VCaP (cell line): ENCODE measurements at regions not wholly inside any gene's neighbourhood (a gene's known extent, or its start where the extent isn't known, plus 50 kb on each side); places are given as distances from the start of the nearest gene placed in this dataset.

Source experiments
- H3K27ac ChIP-seq: fragments of 450-650 bp; 2 replicates; pipeline ENCODE4 v1.5.1; 2017
- CTCF ChIP-seq: fragments of 450-650 bp; conservative IDR thresholded peaks from 2 replicates; pipeline ENCODE4 v1.5.1; 2017; ENCODE audit warnings: mild to moderate bottlenecking, moderate library complexity

GRCh38 chr7:155228459-155228845, 69.2 kb upstream of the INSIG1 start:
- H3K27ac ChIP-seq = no peak overlapping the region
- no peak for TF ChIP-seq CTCF

- no peak for TF ChIP-seq CTCF
- H3K27ac ChIP-seq = no peak overlapping the region
Measured at GRCh38 chr7:155228894-155229293, 68.8 kb upstream of the INSIG1 start.

GRCh38 chr7:155229548-155230168, 68.0 kb upstream of the INSIG1 start:
- no peak overlapping the region for H3K27ac ChIP-seq
- TF ChIP-seq CTCF = no peak

- no peak overlapping the region for H3K27ac ChIP-seq
- no peak for TF ChIP-seq CTCF
Measured at GRCh38 chr7:155230169-155230593, 67.5 kb upstream of the INSIG1 start.

- TF ChIP-seq CTCF = no peak
- no peak overlapping the region for H3K27ac ChIP-seq
Measured at GRCh38 chr7:155231241-155231800, 66.4 kb upstream of the INSIG1 start.

GRCh38 chr7:155231941-155232340, 65.7 kb upstream of the INSIG1 start:
- no peak overlapping the region for H3K27ac ChIP-seq
- TF ChIP-seq CTCF = no peak

GRCh38 chr7:155232911-155233310, 64.8 kb upstream of the INSIG1 start:
- no peak overlapping the region for H3K27ac ChIP-seq
- no peak for TF ChIP-seq CTCF
